CD4-positive, alpha-beta T cell treated with Interleukin-17A for 4 hours (primary cell): ENCODE measurements at regions not wholly inside any gene's neighbourhood (a gene's known extent, or its start where the extent isn't known, plus 50 kb on each side); places are given as distances from the start of the nearest gene placed in this dataset.

ENCODE experiments used
- DNase-seq: peaks from one replicate; pipeline ENCODE4 v3.0.0-alpha.2; 2020; ENCODE audit warnings: mixed read lengths

DNA sequence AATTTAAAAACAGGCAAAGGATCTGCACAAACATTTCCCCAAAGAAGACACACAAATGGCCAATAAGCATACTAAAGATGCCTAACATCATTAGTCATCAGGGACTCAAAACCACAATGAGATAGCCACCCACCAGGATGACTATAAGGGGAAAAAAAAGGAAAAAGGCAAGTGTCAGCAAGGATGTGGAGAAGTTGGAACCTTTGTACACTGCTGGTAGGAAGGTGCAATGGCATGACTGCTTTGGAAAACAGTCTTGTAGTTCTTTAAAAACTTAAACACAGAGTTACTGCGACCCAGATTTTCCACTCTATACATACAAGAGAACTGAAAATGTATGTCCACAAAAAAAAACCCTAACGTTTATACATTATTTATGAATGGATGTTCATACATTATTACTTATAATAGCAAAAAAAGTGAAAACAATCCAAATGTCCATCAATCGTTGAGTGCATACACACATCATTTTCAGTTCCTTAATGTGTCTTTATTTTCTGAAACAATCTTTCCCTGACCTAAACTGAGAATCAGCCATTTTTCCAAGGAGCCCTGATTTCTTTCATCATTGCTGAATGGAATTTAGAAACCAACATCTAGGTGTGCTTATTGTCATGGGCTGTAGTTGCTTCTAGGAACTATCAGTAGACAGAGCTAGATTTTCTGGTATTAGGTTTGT lies 64.7 kb upstream of the TLK1 start:
- no peak for DNase-seq

DNA sequence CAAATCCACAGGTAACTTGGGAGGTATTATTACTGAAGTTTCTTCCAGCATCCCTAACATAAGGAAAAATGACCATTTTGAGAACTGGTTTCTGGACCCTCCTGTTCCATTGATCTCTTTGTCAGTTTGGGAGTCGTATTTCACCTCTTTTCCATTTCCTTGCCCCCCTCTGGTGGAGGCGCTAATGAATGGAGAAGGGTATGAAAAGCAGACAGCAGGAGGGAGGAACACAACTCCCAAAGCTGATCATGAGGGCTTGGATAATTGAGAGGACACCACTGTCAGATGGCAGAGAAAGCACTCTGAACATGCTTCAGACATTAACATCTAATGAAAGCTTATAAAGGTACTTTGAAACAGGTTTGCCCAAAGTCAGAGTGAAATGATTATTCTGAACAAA lies 56.6 kb upstream of the TLK1 start:
- no peak for DNase-seq

GRCh38 chr2:171216631-171217030 lies 55.9 kb upstream of the TLK1 start:
- no peak for DNase-seq

- no peak for DNase-seq
Measured at GRCh38 chr2:171214093-171214492, 53.4 kb upstream of the TLK1 start.

DNA sequence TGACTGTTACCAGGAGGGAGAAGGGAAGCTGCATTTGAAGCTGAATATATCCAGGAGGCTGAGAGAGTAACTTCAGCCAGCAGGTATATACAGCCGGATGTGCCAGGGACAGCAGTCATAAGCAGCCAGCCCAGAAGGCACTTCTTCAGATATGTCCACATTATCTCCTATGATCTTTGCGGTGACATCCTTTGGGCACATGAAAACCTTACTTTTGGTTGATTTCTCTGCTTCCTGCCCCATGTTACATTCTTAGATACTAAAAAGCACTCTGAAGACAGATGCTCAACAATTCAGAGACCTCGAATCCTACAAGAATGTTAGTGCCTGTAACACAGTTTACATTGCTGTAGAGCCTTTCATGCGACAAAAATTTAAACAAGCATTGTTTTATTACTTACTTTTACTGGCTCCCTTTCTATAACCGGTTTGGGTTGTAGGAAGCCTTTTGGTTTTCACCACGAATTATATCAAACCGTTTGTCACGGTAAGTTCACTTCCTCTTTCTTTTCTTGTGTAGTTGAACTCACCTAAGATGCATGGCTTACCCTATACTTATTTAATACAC lies 50.3 kb upstream of the TLK1 start:
- peak; percentile 52 for DNase-seq
